Colonic mucosa (tissue), 4 donors: ENCODE measurements at regions not wholly inside any gene's neighbourhood (a gene's known extent, or its start where the extent isn't known, plus 50 kb on each side); places are given as distances from the start of the nearest gene placed in this dataset.

Experiments
- DNase-seq: peaks from one replicate; pipeline ENCODE4 v3.0.0-alpha.2; 2020
- H3K27ac ChIP-seq: fragments of 200-600 bp; one replicate; pipeline ENCODE4 v1.8.0; 2021
- H3K27me3 ChIP-seq: fragments of 200-600 bp; one replicate; pipeline ENCODE4 v1.8.0; 2021
- H3K36me3 ChIP-seq: fragments of 200-600 bp; one replicate; pipeline ENCODE4 v1.8.0; 2021
- H3K4me1 ChIP-seq: fragments of 200-600 bp; one replicate; pipeline ENCODE4 v1.8.0; 2021; ENCODE audit warnings: mild to moderate bottlenecking
- H3K4me3 ChIP-seq: fragments of 200-600 bp; one replicate; pipeline ENCODE4 v1.8.0; 2021
- H3K9ac ChIP-seq, 2 donors: one replicate each; pipeline ENCODE4 v1.7.0; 2013; ENCODE audit warnings: control low read depth in 2 of 2, low read depth in 2 of 2, low read length in 2 of 2
- H3K9me3 ChIP-seq: fragments of 200-600 bp; one replicate; pipeline ENCODE4 v1.8.0; 2021
- intact Hi-C: fragments of 100-400 bp; cut with DNase I; formaldehyde crosslinking; loops from one replicate; pipeline ENCODE4 v1.14.1; 2022
- TF ChIP-seq, protein P1 (sequence below): fragments of 200-600 bp; IDR thresholded peaks from one replicate; pipeline ENCODE4 v1.8.0; 2022; ENCODE audit warnings: antibody characterized with exemption, mild to moderate bottlenecking
- donor health status: healthy.
- donor health status: DM: no; HTN: no; CAD: no.
- donor health status: DM: no; HTN: no; CAD: no.

DNA sequence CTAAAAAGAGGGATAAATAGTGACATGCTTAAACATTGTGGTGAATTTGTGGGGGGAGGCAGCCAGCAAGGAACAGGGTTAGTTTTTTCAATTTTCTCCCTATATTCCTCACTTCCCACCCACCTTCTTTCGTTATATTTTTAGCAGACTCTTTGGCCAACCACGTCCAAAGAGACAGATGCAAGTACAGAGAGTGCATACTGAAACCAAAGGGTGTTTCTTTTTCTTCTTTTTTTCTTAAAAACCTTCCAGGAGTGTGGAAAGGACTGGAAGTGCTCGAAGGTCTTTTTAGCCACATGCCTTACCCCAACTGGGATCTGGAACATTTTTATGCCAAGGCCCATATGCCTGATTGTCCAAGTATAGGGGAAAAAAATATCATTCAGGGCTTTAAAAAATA, 59.0 kb downstream of the TNP1 start:
- no peaks in the 10 kb centered on the region for H3K4me1 ChIP-seq
- H3K9ac ChIP-seq: no peak overlapping the region
- intact Hi-C loops: no loop called here
- H3K9me3 ChIP-seq: no peaks in the 10 kb centered on the region
- peak overlapping the region; percentile 37 for H3K27ac ChIP-seq
- H3K36me3 ChIP-seq: no peaks in the 10 kb centered on the region
- TF ChIP-seq, protein P1, sequence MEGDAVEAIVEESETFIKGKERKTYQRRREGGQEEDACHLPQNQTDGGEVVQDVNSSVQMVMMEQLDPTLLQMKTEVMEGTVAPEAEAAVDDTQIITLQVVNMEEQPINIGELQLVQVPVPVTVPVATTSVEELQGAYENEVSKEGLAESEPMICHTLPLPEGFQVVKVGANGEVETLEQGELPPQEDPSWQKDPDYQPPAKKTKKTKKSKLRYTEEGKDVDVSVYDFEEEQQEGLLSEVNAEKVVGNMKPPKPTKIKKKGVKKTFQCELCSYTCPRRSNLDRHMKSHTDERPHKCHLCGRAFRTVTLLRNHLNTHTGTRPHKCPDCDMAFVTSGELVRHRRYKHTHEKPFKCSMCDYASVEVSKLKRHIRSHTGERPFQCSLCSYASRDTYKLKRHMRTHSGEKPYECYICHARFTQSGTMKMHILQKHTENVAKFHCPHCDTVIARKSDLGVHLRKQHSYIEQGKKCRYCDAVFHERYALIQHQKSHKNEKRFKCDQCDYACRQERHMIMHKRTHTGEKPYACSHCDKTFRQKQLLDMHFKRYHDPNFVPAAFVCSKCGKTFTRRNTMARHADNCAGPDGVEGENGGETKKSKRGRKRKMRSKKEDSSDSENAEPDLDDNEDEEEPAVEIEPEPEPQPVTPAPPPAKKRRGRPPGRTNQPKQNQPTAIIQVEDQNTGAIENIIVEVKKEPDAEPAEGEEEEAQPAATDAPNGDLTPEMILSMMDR: no peak
- H3K4me3 ChIP-seq: no peak overlapping the region
- no peak for DNase-seq
- H3K27me3 ChIP-seq: no peaks in the 10 kb centered on the region

DNA sequence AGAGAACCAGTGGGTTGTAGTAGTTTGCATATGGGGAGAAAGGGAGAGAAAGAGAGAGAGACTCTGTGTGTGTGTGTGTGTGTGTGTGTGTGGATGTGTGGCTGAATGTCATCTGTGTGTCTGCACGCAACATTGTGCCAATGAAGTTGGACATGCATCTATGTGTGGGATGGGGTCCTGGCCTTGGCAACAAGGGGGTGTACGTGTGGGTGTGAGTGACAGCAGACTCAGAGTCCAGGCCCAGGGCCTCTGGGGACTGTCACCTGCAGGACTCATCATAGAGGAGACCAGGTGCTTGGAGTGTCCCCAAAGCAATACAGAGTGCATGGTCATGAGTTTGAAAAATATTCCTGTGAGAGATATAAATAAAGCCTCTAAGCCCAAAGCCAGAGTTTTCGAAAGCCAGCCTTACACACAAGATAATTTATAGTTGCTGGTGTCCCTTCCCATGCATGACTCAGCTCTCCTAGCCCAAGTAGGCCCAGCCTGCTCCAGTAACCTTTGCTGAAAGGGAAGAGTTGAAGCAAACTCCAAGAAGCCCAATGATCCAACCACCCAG, 59.9 kb downstream of the TNP1 start:
- intact Hi-C loops: no loop called here
- peak; percentile 33 for DNase-seq
- Histone ChIP-seq H3K36me3 (no peaks in the 10 kb centered on the region), H3K9ac (no peak overlapping the region), H3K4me3 (no peak overlapping the region), H3K27me3 (no peaks in the 10 kb centered on the region), H3K27ac (no peak overlapping the region), H3K9me3 (no peaks in the 10 kb centered on the region), H3K4me1 (no peaks in the 10 kb centered on the region)
- TF ChIP-seq, protein P1: no peak

DNA sequence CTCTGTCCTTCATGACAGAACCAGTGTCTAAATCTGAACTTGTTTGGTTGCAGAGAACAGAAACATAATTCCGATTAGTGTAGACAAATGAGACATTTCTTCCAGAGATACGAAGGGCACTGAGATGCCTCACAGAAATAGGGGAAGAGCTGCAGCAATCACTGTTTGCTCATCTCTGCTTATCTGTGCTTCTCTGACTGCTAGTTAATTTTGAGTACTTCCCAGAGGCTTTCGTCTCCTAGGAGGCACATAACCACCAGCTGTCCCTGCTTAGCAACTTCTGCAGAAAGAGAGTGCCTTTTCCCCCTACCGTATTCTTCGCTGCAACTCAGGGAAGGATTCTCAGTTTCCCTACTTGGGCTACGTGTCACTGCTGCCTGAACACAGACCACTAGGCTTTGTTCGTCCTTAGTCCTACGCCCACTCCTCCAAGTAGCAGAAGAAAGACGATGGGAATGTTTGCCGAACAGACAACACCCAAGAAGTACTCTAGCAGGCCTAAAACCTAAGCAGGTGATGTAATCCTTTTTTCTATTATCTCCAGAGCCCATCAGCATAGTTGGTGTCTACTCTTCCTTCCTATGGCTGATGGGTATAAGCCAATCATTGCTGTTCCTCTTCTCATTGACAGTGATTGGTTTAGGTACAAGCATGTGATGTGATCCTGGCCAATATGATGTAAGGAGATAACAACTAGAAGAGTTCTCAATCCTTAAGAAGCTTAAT, 63.6 kb downstream of the TNP1 start:
- DNase-seq: no peak
- Histone ChIP-seq H3K36me3 (no peaks in the 10 kb centered on the region), H3K9me3 (no peaks in the 10 kb centered on the region), H3K4me1 (no peaks in the 10 kb centered on the region), H3K9ac (no peak overlapping the region), H3K4me3 (no peak overlapping the region), H3K27me3 (no peaks in the 10 kb centered on the region), H3K27ac (no peak overlapping the region)
- TF ChIP-seq, protein P1: no peak
- intact Hi-C loops: no loop called here

DNA sequence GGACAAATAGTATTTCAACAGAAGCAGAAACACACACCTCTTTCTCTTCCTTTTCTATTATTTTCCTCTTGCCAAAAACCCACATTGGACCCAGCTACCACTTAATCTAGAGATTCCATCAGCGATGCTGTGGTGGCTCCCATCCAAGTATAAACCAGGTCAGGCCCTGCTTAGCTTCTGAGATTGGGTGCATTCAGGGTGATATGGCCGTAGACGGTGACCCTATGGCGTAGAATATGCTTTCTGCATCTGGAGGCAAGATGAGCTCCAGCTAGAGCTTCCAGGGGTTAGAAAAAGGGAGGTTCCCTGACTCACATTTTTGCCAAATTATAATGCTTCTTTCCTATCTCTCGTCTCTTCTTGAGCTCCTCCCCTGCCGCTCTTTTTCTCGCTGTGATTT, 66.5 kb downstream of the TNP1 start:
- no peaks in the 10 kb centered on the region for H3K4me1 ChIP-seq
- TF ChIP-seq, protein P1: no peak
- no peaks in the 10 kb centered on the region for H3K9me3 ChIP-seq
- H3K27ac ChIP-seq: no peak overlapping the region
- no peak overlapping the region for H3K9ac ChIP-seq
- H3K36me3 ChIP-seq: no peaks in the 10 kb centered on the region
- no peaks in the 10 kb centered on the region for H3K27me3 ChIP-seq
- intact Hi-C loops: no loop called here
- DNase-seq: no peak
- H3K4me3 ChIP-seq: no peak overlapping the region

DNA sequence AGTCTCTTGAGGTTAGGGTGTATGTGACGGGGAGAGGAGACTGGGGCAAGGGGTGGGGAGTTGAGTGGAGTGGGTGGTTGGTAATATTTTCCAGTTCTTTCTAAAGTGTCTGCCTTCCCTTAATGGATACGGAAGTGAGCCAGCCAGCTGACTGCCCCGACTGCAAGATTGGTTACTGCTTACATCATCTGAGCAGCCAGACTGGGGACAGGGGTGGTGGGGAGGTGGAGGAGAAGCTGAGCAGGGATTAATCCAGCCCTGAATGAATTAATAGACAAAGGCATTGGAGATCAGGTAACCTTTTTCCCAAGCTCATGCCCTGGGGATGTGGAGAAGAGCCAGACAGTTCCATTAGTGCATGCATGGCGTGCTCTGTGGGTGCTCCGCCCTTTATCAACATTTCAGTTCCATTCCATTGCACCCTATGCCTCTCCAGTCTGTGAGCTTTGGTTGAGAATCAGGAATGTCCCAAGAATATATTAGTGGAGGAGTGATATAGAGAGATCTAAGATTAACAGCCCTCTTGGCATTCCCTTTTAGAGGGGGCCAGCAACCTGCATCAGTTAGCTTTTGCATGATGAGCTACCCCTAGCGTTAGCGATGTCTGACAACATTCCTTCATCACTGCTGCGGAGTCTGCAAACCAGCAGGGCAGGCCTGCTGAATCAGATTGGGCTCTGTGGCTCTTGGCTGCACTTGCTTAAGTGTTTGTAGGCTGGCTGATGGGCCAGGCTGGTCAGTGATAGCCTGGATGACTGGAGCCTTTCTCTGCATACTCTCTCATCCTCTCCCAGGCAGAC, 67.4 kb downstream of the TNP1 start:
- H3K27ac ChIP-seq: no peak overlapping the region
- no peak overlapping the region for H3K4me3 ChIP-seq
- H3K9ac ChIP-seq: no peak overlapping the region
- no peaks in the 10 kb centered on the region for H3K9me3 ChIP-seq
- TF ChIP-seq, protein P1: no peak
- no peaks in the 10 kb centered on the region for H3K27me3 ChIP-seq
- no peaks in the 10 kb centered on the region for H3K4me1 ChIP-seq
- H3K36me3 ChIP-seq: no peaks in the 10 kb centered on the region
- peak; percentile 28 for DNase-seq
- intact Hi-C loops: no loop called here
